ENCODE measurements at regions not wholly inside any gene's neighbourhood (a gene's known extent, or its start where the extent isn't known, plus 50 kb on each side); places are given as distances from the start of the nearest gene placed in this dataset.
"Not testable (repeated sequence)": the region's sequence is repeated elsewhere in the genome, so short reads cannot be mapped to it uniquely, and the experiment has no call there.

DNA sequence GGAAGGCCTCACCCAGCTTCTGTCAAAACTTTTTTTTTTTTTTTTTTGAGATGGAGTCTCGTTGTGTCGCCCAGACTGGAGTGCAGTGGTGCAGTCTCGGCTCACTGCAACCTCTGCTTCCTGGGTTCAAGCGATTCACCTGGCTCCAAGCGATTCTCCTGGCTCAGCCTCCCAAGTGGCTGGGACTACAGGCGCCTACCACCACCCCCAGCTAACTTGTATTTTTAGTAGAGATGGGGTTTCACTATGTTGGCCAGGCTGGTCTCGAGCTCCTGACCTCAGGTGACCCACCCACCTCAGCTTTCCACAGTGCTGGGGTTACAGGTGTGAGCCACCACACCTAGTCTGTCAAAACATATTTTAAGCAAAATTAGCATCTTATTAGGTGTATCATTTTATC is 71.7 kb upstream of the WNT7B start:
- BruUV-seq (replicated peaks); H3K4ac ChIP-seq (ENCODE audit: low read depth, low read length); H2AK5ac ChIP-seq (ENCODE audit: low read depth, low read length); H3K18ac ChIP-seq (ENCODE audit: low read depth, low read length); H3K4me3 ChIP-seq (ENCODE audit: insufficient read depth, low read depth, low read length); H3K14ac ChIP-seq (replicated peaks; ENCODE audit: low read depth, low read length); DNase-seq; H3K23ac ChIP-seq (ENCODE audit: low read depth, low read length); H2AFZ ChIP-seq (replicated peaks; ENCODE audit: low read length, poor library complexity); POLR2A ChIA-PET (ENCODE audit: unreplicated experiment); H3K27ac ChIP-seq (ENCODE audit: insufficient read depth, low read length); H3K56ac ChIP-seq (ENCODE audit: extremely low read depth, insufficient read depth, low read length); H4K20me1 ChIP-seq (ENCODE audit: insufficient read depth, low read length); H2BK120ac ChIP-seq (ENCODE audit: low read depth, low read length); H2BK20ac ChIP-seq (ENCODE audit: low read depth, low read length); dilution Hi-C loops (cut with HindIII; ENCODE audit: low sequenced_read_pairs, unreplicated experiment); in situ Hi-C loops (cut with MboI; ENCODE audit: low sequenced_read_pairs); H3K27me3 ChIP-seq (ENCODE audit: control insufficient read depth, insufficient read depth, low read length); intact Hi-C loops (cut with micrococcal nuclease); ATAC-seq (ENCODE audit: low read depth); H4K91ac ChIP-seq (ENCODE audit: insufficient read depth, low read depth, low read length); H2BK15ac ChIP-seq (ENCODE audit: low read depth, low read length); H2AK9ac ChIP-seq (replicated peaks; ENCODE audit: low read depth, low read length, poor library complexity); H4K8ac ChIP-seq (ENCODE audit: low read depth in 2 of 2, low read length in 2 of 2); H4K5ac ChIP-seq (ENCODE audit: low read depth, low read length); H2BK5ac ChIP-seq (ENCODE audit: low read depth, low read length, poor library complexity, severe bottlenecking); H3K9me3 ChIP-seq (ENCODE audit: control insufficient read depth, insufficient read depth, low read length); H3K9me1 ChIP-seq (ENCODE audit: insufficient read depth, low read length); H3K36me3 ChIP-seq (ENCODE audit: control insufficient read depth, insufficient read depth, low read length); H3K9ac ChIP-seq (ENCODE audit: low read depth, low read length); H3K4me2 ChIP-seq (ENCODE audit: low read depth, low read length): not testable (repeated sequence)
- Histone ChIP-seq H3K79me1 (ENCODE audit: low read depth in 1 of 2, low read length in 2 of 2) (peaks cover 26 to 62% of the 10 kb centered on the region in 2 experiments), H3K4me1 (ENCODE audit: control insufficient read depth, insufficient read depth, low read length) (peaks cover 23% of the 10 kb centered on the region)
- WGBS, 2 experiments (ENCODE audit: extremely low coverage in 2 of 2, insufficient read length in 1 of 2), result 92% methylated on average over 2 of the region's 7 CpGs; no CpG with 5 or more reads in 1 of the 2 experiments
- CTCF ChIA-PET, result interaction anchor here (1.0 kb wide), 1 partner anchor 43 kb away, joined by 3 read pairs; no protein-coding TSS in a partner anchor

Data from IMR-90 (cell line).